ENCODE measurements at regions not wholly inside any gene's neighbourhood (a gene's known extent, or its start where the extent isn't known, plus 50 kb on each side); places are given as distances from the start of the nearest gene placed in this dataset.
A peak's percentile ranks its signal among the peaks of the same experiment; 100 is the strongest.

- peak; percentile 20 for DNase-seq
These were observed 87.6 kb upstream of the E2F3 start for GRCh38 chr6:20313960-20314530.

GRCh38 chr6:20314866-20315845 is 86.5 kb upstream of the E2F3 start:
- DNase-seq: no peak

- no peak for DNase-seq
These were observed 84.2 kb upstream of the E2F3 start for GRCh38 chr6:20317430-20317829.

GRCh38 chr6:20318851-20319387 is 82.8 kb upstream of the E2F3 start:
- DNase-seq: no peak

GRCh38 chr6:20319520-20320357 is 81.9 kb upstream of the E2F3 start:
- no peak for DNase-seq

- peak; percentile 20 for DNase-seq
These were observed 75.8 kb upstream of the E2F3 start for GRCh38 chr6:20325641-20326421.

GRCh38 chr6:20326422-20326728 is 75.3 kb upstream of the E2F3 start:
- no peak for DNase-seq

GRCh38 chr6:20327141-20327540 is 74.5 kb upstream of the E2F3 start:
- DNase-seq: no peak

GRCh38 chr6:20328266-20328923 is 73.3 kb upstream of the E2F3 start:
- no peak for DNase-seq

- no peak for DNase-seq
These were observed 72.8 kb upstream of the E2F3 start for GRCh38 chr6:20328924-20329300.

GRCh38 chr6:20331042-20331441 is 70.6 kb upstream of the E2F3 start:
- DNase-seq: no peak

GRCh38 chr6:20331625-20332024 is 70.1 kb upstream of the E2F3 start:
- DNase-seq: no peak

GRCh38 chr6:20332441-20333006 is 69.2 kb upstream of the E2F3 start:
- DNase-seq: no peak

GRCh38 chr6:20333721-20334269 is 67.9 kb upstream of the E2F3 start:
- DNase-seq: no peak

GRCh38 chr6:20334334-20334733 is 67.3 kb upstream of the E2F3 start:
- DNase-seq: no peak

- no peak for DNase-seq
These were observed 66.7 kb upstream of the E2F3 start for GRCh38 chr6:20334962-20335361.

GRCh38 chr6:20335872-20336271 is 65.8 kb upstream of the E2F3 start:
- DNase-seq: no peak

- peak; percentile 80 for DNase-seq
These were observed 63.5 kb upstream of the E2F3 start for GRCh38 chr6:20338156-20338555.

- DNase-seq: no peak
These were observed 61.4 kb upstream of the E2F3 start for GRCh38 chr6:20340068-20340848.

- DNase-seq: no peak
These were observed 60.6 kb upstream of the E2F3 start for GRCh38 chr6:20341096-20341495.

GRCh38 chr6:20341564-20341963 is 60.1 kb upstream of the E2F3 start:
- no peak for DNase-seq

Measured in HCEC 1CT (cell line).